Dedifferentiated amniotic fluid mesenchymal stem cell (primary cell): ENCODE measurements at regions not wholly inside any gene's neighbourhood (a gene's known extent, or its start where the extent isn't known, plus 50 kb on each side); places are given as distances from the start of the nearest gene placed in this dataset.
"Not testable (repeated sequence)": the region's sequence is repeated elsewhere in the genome, so short reads cannot be mapped to it uniquely, and the experiment has no call there.

Experiments
- DNase-seq: peaks from one replicate; pipeline ENCODE4 v3.0.0-alpha.2; 2016; ENCODE audit errors: extremely low spot score

DNA sequence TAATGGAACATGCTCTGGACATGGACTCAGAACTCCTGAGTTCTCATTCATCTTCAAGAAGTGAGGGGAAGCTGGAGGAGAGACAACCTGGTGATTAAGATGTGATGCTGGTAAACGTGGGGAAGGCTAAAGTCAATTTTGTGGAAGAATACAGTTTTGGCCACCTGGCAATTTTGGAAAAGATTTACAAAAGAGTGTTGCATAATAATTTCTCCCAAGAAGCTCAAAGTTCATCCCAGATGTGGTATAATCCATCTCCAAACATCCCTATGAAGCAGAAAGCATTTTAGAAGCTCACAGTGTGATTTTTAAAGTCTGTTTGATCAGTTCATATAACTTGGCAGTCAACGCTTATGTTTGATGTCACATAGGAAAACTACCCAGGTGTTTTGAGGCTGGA is 208.7 kb downstream of the LMX1A start:
- DNase-seq: no peak

DNA sequence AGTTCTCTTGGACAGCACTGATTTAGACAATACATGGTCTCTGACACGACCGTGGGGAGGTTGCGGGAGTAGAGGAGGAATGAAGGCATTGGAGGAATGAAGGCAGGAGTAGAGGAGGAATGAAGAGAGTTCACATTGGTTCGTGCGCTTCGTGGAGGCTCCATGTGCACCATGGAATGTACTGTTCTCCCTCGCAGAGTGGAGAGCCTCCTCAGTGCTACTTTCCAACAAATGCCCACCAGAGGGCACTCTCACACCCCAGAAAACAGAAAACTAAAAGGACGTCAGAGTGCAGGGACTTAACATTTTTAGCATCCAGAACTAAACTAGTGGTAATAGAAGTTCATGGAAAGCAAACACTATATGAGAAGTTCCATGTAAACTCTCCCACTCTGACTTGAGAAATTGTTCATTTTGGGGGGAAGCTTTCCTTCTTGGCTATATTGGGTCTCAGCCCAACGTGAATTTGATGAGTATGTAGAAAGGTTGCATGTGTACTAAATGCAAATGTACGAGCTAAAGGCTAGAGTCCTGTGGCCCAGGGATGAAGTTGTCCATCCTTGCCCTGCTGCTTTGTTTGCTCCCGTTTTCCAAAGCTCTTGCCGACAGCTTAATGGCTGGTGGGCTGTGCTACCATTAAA is 211.6 kb downstream of the LMX1A start:
- peak; percentile 67 for DNase-seq

DNA sequence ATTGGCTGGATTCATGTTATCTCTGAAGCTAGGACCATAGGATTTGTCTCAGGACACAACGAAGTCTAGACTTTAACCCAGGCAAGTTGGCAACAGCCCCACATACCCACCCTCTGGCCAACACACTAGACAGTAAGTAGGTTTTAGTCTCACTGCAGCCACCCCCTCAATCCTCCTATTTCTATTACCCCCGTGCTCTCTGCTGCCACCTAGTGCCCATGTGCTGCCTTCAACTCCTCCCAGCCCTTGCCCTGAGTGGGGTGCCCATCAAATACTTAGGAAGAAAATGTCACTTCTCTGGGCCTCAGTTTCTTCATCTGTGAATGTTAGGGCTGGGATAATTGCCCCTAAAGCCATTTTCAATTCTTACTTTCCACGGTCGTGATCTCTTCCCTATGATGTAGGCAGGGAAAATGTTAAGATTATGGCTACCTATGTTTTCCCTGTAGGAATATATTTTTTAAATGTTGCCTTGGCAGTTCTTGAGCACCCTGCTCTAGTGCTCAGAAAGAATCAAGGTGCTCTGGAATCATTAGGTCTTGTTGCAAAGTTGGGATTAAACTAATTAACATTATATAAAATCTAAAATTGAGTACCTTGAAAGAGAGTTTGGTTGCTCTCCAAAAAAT is 213.0 kb downstream of the LMX1A start:
- DNase-seq: no peak

DNA sequence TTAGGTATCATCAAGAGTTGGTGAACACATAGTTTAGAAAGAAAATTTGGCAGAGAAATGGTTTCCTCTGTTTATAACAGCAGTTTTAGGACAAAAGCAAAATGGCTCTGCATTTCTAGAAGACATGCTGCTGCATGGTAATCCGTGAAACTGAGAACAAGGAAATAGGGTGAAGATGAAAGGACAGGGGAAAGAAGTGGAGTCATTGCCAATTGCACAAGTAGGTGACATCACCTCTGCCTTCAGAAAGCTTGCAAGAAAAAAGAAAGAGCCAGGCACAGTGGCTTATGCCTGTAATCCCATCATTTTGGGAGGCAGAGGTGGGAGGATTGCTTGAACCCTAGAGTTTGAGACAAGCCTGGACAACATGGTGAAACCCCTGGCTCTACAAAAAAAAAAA is 217.6 kb downstream of the LMX1A start:
- DNase-seq: no peak

DNA sequence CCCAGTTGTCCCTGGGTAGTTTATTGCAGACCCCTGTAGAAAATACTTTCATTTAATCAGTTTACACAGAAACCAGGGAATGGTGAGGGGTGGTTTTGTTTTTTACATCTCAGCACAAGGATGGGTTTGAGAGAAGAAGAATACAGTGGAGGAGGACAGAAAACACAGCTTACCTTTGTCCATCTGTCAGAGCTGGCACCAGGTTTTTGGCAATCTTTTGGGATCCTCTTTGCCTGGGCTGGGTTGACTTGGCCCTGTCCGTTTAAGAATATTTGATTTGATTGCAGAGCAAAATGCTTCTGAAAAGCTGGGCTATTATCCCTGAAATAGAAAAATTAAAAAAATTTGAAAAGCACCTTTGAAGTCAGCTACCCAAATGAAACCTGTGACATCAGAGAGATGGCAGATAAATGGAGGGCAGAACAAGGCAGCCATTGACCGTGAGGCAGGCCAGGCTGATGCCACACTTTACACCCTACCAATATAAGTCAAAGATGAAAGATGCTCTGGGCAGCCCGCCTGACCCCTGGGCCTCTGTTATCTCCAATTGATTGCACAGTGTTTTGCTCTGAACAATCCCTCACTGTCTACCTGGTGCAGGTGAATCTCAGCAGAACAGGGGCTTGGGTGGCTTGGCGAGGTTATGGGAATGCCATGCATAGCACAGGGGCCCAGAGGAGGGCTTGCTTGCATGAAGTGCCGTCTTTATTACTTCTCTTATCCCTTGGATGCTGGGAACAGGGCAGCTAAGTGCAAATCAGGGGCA is 218.8 kb downstream of the LMX1A start:
- no peak for DNase-seq

DNA sequence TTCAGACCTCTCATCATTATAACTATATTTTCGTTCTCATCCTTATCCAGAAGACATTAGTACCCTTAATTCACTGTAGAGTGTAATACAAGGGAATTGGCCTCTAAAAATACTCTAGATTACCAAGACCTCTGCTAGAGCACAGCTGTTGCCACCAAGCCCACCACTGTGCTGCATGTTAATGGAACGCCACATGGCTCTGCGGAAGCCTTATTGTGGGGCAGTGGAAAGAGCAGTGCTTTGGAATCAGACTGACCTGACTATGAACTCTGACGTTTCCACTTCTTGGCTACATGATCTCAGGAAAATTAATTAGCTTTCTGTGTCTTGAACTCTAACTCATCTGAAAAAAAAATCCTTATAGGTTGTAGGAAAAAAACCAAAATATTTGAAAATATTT is 222.1 kb downstream of the LMX1A start:
- no peak for DNase-seq

DNA sequence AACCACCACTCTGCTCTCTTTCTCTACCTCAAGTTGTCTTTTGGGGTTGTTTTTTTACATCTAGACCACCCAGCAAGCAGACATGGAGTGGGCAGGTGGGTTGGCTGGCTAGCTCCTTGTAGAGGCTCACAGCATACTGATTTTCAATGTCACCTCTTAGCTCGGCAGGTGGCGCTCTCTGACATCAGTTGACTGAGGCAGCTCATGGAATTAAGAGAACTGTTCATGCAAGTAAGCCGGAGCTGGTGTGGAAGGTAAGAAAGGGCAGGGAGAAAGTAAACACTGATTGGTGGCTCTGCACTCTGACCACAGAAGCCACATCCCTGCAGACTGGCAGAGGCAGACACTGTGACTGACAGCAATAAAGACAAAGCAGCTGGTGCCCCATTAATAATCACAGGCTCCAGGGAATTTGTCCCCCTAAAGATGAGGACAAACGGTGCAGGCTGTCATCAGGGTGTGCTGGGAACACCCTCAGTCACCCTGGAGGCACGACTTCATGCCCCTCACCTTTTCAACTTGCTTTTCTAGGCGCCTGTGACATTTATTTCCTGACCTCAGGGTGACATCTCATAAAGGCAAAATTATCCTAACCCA is 226.8 kb downstream of the LMX1A start:
- no peak for DNase-seq

DNA sequence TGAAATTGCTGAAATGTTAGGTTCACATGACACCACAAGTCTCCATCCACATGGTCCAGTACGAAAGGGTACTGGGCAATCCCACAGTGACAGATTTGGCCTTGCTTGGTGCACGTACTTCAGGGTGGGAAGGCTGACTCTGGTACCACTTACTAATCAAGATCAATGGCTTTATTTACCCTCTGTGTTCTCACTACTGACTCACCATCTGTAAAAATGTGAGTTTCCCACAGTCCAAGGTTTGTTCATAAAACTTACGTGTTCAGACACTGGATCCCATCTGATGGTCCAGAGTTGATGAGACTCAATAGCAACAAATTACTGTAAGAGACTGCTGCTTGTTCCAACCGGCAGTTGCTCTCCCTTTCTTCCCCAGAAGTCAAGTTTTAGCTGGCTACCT is 231.7 kb downstream of the LMX1A start:
- no peak for DNase-seq

DNA sequence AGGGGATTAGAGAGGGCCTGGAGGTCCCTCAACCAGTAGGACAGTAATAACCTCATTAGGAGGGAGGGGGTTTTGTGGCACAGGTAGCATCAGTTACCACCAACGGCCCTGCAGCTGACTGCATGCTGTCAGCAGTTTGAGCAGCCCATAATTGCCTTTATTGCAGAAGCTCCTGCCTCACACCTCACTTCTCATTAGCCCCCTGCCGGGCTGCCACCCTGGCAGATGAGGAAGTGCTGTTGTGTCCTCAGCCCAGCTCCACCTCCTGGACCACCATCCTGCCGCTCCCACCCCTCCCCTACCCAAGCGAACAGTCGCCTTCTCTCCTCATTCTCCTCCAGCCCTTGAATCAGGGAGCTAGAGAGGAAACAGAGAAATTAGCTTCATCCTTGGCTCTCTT is 237.4 kb downstream of the LMX1A start:
- DNase-seq: no peak

DNA sequence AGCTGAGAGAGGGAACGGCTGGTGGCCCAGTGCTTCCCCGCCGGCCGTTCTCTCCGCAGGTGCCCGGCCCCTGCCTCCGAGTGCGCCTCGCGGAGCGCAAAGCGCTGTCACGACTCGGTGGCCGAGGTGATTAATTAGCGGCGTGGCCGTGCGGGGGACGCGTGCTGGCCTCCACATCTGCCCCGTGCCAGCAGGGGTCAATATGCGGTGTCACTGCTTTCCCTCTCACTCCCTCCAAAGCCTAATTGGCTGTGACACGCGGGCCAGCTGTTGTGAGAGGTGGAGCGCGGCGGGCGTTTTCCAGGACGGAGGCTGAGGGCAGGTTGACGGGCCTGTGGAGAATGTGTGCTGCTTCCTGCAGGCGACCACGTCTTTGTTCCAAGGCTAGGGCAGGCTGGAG is 239.0 kb downstream of the LMX1A start:
- DNase-seq: no peak

DNA sequence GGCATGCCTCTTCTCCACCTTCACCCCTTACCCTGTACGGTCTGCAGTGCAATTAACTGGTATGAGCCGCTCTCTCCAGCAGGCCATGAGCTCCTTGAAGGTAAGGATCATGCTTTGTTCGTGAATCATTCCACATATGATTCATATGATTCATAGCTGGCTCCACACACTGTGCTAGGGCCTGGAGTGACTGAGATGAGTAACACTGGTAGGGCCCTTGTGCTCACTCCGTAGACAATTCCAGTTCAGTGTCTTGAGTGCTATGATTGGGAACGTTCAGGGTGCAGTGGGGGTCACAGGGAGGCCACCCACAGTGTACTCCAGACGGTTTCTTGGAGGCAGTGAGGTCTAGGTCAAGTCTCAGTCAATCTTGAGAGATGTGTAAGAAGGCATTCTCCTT is 239.8 kb downstream of the LMX1A start:
- no peak for DNase-seq

DNA sequence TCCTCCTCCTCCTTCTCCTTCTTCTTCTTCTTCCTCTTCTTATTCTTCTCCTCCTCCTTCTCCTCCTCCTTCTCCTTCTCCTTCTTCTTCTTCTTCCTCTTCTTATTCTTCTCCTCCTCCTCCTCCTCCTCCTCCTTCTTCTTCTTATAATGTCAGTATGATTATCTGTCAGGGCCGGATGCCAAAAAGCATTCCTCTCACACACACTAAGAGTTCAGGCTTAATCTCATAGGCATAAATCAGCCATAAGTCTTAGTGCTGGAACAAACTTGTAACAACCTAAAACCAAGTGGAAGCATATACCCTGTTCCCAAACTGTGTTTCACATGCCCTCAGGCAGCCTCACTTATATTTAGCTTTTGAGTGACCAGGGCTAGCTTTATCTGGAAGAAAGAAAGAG is 240.3 kb downstream of the LMX1A start:
- DNase-seq: no peak

DNA sequence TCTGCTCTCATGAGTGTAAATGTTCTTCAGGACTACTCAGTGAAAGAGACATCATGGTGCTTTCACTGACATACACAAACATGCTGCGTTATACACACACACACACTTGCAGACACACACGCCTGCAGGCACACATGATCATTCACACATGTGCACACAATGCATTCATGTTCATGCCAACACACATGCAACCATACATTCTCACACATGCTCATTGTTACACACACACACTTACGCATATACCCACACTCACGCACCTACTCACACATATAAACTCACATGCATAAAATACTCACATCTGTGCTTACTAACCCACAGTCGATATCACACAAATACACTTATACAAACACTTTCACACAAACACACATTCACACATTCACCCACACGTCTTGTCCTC is 241.6 kb downstream of the LMX1A start:
- DNase-seq: no peak

DNA sequence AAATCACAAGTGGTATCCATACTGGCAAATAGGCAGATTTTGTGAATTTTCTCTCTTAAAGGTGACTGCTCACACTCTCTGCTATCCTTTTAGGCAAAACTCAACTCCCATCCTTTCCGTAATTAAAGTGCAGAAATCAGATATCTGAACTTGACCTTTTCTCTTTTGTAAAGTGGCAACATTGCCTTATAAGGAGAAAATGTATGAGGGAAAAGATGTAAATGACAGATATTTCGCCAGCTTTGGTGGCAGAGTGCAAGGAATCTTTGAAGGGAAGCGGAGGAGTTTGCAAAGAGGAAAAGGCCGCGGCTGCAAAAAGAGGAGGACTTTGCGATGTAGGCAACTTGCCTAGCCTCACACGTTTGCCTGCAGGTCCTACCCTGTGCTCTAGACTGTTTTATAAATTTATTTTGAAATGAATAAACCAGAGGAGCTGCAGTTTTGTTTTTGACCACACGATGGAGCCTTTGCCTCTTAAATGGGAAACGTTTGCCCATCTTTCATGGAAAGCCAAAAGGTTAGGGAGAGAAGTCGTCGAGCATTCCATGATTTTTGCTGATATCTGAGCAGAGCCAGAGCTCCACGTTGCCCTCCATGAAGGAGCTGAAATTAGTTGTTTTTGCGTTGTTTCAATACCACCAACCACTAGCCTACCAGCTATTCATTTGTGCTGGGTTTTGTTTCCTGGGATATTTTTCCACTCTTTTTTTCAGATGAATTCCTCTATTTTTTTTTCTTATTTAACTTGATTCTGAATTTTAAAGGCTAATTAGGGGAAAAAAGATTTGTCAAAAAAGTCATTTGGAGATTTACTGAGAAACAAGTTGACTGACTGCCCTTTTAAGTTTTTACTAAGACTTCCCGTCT is 242.3 kb downstream of the LMX1A start:
- peak; percentile 49 for DNase-seq

DNA sequence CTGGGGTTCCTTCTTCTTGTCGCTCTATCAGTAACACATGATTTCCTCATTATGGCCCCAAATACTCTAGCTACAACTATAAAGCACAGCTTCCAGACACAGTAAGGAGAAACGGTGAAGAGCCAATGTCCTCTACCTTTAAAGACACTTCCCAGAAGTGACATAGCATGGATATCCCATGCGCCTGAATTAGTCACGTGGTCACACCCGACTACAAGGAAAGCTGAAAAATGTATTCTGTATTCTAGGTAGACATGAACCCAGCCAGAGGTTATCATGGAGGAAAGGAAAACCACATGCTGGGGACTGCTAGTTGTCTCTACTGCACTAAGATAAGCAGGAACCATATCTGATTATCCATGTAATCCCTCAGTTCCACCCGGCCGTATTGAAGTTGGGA is 244.3 kb downstream of the LMX1A start:
- DNase-seq: no peak

DNA sequence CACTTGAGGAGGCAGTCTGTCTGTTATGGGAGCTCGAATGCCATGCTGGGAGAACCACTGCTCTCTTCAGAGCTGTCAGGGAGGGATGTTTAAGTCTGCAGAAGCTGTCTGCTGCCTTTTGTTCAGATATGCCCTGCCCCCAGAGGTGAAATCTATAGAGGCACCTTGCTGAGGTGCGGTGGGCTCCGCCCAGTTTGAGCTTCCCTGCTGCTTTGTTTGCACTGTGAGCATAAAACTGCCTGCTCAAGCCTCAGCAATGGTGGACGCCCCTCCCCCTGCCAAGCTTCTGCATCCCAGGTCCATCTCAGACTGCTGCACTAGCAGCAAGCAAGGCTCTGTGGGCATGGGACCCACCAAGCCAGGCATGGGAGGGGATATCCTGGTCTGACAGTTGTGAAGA is 247.5 kb downstream of the LMX1A start:
- DNase-seq: no peak

DNA sequence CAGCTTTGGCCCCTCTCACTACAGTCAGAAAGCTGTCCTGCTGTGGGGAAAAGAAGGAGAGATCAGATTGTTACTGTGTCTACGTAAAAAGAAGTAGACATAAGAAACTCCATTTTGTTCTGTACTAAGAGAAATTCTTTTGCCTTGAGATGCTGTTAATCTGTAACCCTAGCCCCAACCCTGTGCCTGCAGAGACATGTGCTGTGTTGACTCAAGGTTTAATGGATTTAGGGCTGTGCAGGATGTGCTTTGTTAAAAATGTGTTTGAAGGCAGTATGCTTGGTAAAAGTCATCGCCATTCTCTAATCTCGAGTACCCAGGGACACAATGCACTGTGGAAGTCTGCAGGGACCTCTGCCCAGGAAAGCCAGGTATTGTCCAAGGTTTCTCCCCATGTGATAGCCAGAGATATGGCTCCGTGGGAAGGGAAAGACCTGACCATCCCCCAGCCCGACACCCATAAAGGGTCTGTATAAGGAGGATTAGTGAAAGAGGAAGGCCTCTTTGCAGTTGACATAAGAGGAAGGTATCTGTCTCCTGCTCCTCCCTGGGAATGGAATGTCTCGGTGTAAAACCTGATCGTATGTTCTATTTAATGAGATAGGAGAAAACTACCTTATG is 263.9 kb downstream of the LMX1A start:
- DNase-seq: not testable (repeated sequence)

DNA sequence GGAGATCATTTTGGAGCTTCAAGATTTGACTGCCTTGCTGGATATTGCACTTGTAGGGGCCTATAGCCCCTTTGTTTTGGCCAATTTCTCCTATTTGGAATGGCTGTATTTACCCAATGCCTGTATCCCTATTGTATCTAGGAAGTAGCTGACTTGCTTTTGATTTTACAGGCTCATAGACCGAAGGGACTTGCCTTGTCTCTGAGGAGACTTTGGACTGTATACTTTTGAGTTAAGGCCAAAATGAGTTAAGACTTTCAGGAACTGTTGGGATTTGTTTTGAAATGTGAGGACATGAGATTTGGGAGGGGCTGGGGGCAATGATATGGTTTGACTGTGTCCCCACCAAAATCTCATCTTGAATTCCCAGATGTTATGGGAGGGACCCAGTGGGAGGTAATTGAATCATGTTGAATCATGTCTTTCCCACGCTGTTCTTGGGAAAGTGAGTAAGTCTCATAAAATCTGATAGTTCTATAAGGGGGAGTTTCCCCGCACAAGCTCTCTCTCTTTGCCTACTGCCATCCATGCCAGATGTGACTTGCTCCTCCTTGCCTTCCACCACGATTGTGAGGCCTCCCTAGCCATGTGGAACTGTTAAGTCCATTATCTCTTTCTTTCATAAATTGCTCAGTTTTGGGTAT is 276.1 kb downstream of the LMX1A start:
- DNase-seq: no peak

DNA sequence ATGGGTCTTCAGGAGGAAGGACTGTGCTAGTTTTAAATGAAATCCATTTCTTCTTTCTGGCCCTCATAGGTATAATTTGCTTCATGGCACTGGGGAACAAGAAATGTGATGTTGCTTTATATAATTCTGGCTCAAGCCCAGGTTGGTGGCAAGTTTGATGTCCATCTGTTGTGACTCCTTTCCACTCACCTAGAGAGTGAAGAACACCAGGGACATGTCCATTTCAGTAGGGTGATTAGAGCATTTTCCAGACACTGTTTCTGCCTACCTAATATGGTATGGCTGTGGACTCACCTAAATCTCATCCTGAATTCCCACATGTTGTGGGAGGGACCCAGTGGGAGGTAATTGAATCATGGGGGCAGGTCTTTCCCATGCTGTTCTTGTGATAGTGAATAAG is 278.1 kb downstream of the LMX1A start:
- no peak for DNase-seq

DNA sequence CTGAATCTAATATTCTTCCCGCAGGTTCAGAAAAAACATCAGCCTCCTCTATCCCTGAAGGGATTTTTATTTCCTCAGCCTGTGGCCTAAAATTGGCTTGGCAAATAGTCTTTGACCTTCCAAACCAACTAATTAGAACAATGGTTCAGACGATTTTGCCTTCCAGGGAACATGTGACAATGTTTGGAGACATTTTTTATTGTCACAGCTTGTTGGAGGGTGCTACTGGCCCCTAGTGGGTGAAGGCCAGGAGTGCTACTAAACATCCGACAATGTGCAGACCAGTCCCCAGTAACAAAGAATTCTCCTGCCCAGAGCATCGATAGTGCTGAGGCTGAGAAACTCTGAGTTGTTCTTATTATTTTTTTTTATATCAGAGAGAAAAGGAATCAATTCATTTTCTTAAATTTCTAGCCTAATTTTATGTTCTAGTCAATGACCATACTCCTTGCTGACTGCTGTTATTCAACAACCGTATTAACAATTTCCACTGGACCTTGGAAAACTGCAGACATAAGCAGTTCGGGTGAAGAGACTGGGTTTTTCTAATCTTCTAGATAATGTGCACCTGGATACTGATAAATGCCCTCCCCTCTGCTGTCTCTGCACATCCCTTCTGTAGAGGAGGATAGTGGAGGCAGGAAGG is 280.7 kb downstream of the LMX1A start:
- DNase-seq: no peak
